HG03064 (cell line): ENCODE measurements at regions not wholly inside any gene's neighbourhood (a gene's known extent, or its start where the extent isn't known, plus 50 kb on each side); places are given as distances from the start of the nearest gene placed in this dataset.

ENCODE experiments used
- ATAC-seq: cut with Tn5 transposase; IDR thresholded peaks from one replicate; pipeline ENCODE4 v1.9.1; 2021; ENCODE audit warnings: low read depth; ENCODE audit not compliant: unreplicated experiment

- no peak for ATAC-seq
These were observed 185.5 kb upstream of the C1orf174 start for GRCh38 chr1:4085546-4085945.

GRCh38 chr1:4086085-4086850 is 186.2 kb upstream of the C1orf174 start:
- ATAC-seq, result no peak

GRCh38 chr1:4086921-4087320 is 186.8 kb upstream of the C1orf174 start:
- no peak for ATAC-seq

DNA sequence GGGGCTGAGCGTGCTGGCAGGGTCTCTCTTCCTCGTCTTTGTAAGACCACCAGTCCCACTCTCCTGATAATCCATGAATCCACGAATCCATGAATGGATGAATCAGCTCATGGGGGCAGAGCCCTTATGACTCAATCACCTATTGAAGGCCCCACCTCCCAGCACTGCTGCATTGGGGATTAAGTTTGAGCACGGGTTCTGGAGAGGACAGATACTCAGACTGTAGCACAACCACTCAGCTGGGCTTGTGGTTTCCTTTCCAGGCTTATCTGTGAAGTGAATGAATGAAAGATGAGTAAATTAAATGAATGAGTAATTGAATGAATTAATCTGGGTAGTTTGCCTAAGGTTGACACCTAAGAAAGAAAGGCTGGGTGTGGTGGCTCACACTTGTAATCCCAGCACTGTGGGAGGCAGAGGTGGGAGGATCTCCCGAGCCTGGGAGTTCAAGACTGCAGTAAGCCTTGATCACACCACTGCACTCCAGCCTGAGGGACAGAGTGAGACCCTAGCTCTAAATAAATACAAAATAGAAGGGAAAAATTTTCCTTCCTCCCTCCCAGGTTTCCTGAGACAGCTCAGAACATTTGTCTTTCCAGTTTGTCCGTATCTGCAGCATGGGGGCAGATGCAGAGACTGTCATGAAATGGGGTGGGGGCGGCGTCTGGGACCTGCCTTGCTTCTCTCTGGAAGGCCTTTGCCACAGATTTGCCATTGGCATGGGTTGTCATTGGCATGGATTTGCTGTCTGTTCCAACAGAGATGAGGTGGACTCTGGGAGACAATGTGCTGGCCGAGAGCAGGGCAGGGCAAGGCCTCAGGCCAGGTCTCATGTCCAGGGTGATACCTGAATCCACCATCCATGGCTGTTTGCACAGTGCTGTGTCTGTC is 187.7 kb upstream of the C1orf174 start:
- ATAC-seq, result no peak

DNA sequence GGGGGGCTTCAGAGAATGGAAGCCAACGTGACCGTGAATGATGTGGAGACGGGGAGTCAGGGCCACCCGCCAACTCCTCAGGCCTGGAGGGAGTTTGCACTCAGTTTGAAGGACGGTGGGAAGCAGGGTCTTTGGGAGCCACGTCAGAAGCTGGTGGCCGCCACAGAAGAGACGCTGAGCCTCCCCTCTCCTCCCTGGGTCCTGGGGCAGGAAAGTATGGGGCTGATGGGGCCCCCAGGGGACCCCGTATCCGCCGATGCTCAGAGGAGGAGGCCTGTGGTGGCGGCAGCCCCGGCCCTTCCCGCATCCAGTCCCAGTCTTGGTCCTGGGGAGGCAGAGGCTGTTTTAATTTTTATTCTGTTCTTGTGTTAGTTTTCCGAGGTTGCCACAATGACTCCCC is 188.6 kb upstream of the C1orf174 start:
- no peak for ATAC-seq

DNA sequence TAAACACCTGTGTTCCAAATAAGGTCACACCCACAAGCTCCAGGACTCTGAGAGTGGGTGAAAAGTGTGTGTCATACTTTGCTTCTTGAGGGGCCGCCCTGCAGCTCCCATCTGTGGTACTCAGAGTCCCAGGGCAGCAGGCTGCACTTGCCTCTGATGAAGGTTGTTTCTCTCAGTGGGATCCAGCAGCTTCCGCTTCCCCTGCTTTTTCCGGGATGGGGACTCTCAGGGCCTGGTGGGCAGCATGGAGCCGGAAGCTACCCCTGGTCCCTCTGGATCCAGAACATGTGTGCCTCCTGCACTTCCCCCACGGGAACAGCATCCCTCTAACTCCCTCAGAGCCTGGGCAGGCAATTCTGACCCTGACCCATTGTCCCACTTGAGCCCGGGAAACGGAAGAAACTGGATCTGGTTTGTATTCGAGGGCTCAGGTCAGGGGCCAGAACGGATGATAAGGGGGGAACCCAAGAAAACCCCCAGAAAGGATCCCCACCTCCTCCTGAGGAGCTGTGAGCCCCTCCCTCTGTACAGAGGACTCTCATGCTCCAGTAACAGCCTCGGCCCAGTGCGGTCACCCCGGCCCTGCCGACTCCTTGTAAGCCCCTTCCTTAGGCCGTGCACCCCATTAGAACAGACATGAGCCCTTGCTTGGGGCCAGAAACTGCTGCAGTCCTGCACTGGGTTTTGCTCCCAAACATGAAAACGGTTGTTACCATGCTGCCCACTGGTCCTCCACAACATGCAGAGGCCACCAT is 189.5 kb upstream of the C1orf174 start:
- ATAC-seq, result no peak

DNA sequence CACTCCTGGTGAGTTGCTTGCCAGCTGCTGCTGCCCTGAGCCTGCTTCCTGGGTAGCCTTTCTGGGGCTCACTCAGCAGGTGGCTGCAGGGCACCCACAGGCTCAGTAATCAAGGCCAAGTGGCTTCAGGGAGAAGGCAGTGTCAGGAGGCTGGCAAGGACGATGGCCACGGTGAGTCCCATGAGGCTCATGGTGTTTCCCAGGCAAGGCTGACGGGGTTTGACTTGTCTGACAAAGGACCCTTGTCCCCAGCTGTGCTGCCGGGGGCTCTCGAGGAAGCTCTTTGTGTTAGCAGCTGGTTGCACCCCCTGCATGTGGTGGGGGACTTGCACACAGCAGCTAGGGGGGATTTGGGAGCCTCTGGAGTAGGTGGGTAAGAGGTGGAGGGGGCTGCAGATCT is 190.5 kb upstream of the C1orf174 start:
- ATAC-seq, result no peak

GRCh38 chr1:4090976-4091660 is 191.0 kb upstream of the C1orf174 start:
- ATAC-seq, result no peak

- no peak for ATAC-seq
These were observed 191.9 kb upstream of the C1orf174 start for GRCh38 chr1:4091996-4092395.

GRCh38 chr1:4093856-4094565 is 193.9 kb upstream of the C1orf174 start:
- ATAC-seq, result no peak

- no peak for ATAC-seq
These were observed 195.4 kb upstream of the C1orf174 start for GRCh38 chr1:4095433-4095971.

DNA sequence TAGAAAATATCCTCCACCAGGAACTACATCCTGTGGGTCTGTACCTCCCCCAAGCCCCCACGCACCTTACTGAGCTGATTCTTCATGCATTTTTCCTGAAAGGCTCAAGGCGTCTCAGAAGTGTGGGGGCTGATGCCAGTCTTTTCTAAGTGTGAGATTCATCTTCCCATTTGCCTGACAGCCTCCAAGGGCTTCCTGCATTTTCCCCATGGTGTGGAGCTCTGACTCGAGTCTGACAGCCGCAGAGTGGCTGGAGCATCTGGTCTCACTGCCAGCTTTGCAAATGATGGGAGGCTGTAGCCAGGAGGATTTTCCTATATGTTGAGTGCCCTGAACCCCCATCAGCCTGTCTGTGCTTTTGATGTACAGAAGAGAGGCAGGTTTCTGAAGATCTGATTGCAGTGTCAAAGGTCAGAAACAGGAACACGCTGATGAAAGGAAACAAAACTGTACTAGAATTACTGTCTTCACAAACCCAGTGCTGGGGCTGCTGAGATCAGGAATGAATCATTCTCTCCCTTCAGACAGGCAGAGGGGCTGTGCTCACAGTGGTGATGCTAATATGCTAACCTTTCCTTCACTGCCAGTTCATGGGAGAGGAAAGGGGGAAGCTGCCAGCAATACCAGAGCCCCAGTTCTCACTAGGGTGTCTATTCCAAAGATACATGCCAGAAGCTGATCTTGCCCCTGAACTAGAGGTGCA is 201.5 kb upstream of the C1orf174 start:
- ATAC-seq, result no peak

- no peak for ATAC-seq
These were observed 205.3 kb upstream of the C1orf174 start for GRCh38 chr1:4105300-4105880.

GRCh38 chr1:4106731-4107130 is 206.7 kb upstream of the C1orf174 start:
- ATAC-seq, result no peak

DNA sequence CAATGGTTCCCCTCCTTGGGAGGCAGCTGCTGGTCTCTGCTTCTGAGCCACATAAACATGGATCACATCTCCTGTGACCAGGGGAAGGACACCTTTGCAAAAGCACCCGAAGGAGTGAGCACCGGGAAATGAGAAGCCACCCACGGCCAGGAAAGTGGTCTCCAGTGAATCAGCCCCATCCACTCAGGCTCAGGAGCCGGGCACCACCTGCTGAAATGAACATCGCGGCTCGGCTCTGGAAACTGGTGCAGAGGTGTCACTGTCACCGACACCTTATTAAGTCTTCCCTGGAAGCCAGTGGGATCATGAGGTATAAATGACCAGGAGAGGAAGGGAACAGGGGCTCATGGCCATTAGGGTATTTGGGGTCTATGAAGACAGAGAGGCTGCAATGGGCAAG is 207.2 kb upstream of the C1orf174 start:
- ATAC-seq, result no peak

DNA sequence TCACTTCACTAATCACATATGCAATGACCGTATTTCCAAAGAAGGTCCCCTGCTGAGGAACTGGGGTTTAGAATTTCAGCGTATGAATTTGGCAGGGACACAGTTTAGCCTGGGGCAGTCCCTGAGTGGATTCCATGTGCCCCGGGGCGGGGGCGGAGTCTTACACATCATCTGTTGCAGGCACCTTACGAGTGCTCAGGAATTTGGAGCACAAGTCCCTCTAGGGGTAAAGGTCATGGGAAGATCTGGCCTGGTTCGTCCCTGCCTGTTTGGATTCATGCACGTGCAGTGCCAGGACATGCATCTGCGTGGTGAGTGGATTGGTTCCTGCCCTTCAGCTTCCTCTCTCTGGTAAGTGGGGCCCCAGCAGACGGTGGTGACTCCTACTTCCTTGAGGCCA is 208.3 kb upstream of the C1orf174 start:
- no peak for ATAC-seq

- ATAC-seq, result no peak
These were observed 208.9 kb upstream of the C1orf174 start for GRCh38 chr1:4108758-4109627.

DNA sequence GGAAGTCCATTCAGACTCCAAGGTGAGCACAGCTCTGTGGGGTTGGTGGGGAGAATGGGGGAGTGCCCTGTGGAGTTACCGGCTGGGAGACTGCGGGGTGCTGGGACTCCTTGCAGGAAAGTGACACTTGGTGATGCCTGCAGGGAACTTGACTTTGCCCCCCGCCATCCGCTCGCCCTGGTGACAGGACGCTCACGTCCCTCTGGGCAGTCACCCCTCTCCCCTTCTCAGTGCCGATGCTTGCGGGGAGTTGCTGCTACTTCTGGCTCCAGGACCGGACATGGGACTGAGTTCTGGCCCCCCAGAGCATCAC is 209.5 kb upstream of the C1orf174 start:
- ATAC-seq, result no peak
